Sigmoid colon (tissue), 4 donors: ENCODE measurements at regions not wholly inside any gene's neighbourhood (a gene's known extent, or its start where the extent isn't known, plus 50 kb on each side); places are given as distances from the start of the nearest gene placed in this dataset.

ENCODE experiments used
- CTCF ChIP-seq, 4 experiments: fragments of 450-650 bp in 3 of 4; fragments of 200-600 bp in 1 of 4; IDR thresholded peaks; one replicate each; pipeline ENCODE4 v1.5.1; 2016 to 2019; ENCODE audit warnings: antibody characterized with exemption in 4 of 4, mild to moderate bottlenecking in 3 of 4, moderate library complexity in 2 of 4
- POLR2A ChIP-seq, 2 donors: fragments of 450-650 bp; IDR thresholded peaks; one replicate each; pipeline ENCODE4 v1.6.1; 2016; ENCODE audit warnings: antibody characterized with exemption in 2 of 2, mild to moderate bottlenecking in 2 of 2, moderate library complexity in 2 of 2
- POLR2AphosphoS5 ChIP-seq, 4 donors: sonication (generic); formaldehyde crosslinking; IDR thresholded peaks; one replicate each; pipeline ENCODE4 v1.6.1; 2017; ENCODE audit warnings: antibody characterized with exemption in 4 of 4

- no peak for TF ChIP-seq POLR2A (IDR thresholded peaks at IDR 0.05)
- TF ChIP-seq CTCF (IDR thresholded peaks at IDR 0.05) = no peak
- TF ChIP-seq POLR2AphosphoS5 (IDR thresholded peaks at IDR 0.05) = no peak
Measured at GRCh38 chr18:55136864-55137263, 177.6 kb upstream of the CCDC68 start.
